ENCODE measurements at regions not wholly inside any gene's neighbourhood (a gene's known extent, or its start where the extent isn't known, plus 50 kb on each side); places are given as distances from the start of the nearest gene placed in this dataset.

DNA sequence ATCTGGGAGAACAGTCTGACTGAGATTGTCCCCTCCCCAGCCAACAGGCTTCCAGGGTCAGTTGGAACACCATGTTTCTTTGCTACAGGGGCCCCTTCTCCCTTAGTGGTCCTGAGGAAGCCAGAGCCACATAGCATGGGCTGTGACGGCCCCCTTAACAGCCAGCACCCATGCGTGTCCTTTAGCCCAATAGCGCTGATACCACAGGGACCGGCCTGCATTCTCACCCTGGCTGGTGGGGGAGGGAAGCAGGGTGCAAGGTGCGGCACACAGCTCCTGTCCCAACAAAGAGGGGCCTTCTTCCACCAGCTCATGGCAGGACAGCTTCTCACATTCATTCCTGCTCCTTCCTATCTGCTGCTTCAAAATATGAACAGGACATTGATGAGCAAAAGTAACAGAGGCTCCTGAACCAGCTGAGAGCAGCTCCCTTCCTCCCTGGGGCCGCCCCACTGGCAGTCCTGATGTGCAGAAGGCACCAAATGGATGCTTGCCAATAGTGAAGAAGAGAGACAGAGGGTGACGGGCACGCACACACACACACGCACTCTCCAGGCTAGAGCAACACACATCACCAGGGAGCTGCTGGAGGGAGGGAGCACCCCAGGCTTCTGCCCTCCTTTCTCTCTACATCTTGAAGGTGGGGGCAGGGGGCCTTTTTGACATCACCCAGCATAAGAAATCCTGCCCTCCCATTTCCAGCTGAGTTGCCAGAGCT lies 99.4 kb downstream of the CRYAA start:
- no peak for TF ChIP-seq EZH2 (IDR thresholded peaks at IDR 0.05; ENCODE audit: borderline replicate concordance, insufficient read depth, low read depth, low read length, poor library complexity, severe bottlenecking)
- TF ChIP-seq CTCF (IDR thresholded peaks at IDR 0.05), result no peak
- ATAC-seq (ENCODE audit: low read depth) (no peak), DNase-seq (no peak)
- H3K4me2 ChIP-seq (replicated peaks; ENCODE audit: low read depth, low read length, poor library complexity, severe bottlenecking), result no peak overlapping the region
- no peak overlapping the region for H3K9ac ChIP-seq (ENCODE audit: low read length)
- H3K4me1 ChIP-seq (ENCODE audit: control insufficient read depth in 2 of 2, insufficient read depth in 2 of 2, low read length in 2 of 2), result peaks cover 3 to 4% of the 10 kb centered on the region in 2 donors
- WGBS (ENCODE audit: insufficient coverage), result 81% methylated on average over 4 of the region's 9 CpGs
- intact Hi-C loops (cut with micrococcal nuclease), result no loop called here
- H3K27me3 ChIP-seq (replicated peaks in 1 of 4; ENCODE audit: control extremely low read depth in 1 of 4, control insufficient read depth in 3 of 4, insufficient read depth in 4 of 4, low read length in 3 of 4), result peaks cover 0 to 26% (median 5%) of the 10 kb centered on the region in 4 experiments
- H3K36me3 ChIP-seq (replicated peaks in 1 of 2; ENCODE audit: control extremely low read depth in 1 of 2, control insufficient read depth in 1 of 2, extremely low read depth in 1 of 2, insufficient read depth in 2 of 2, low read length in 1 of 2), result no peaks in the 10 kb centered on the region
- H3K4me1 Mint-ChIP-seq, result no peaks in the 10 kb centered on the region
- no peaks in the 10 kb centered on the region for H3K79me2 ChIP-seq (ENCODE audit: control insufficient read depth, insufficient read depth, low read length)
- no peak overlapping the region for H3K4me3 ChIP-seq (ENCODE audit: control extremely low read depth in 1 of 5, extremely low read depth in 1 of 5, insufficient read depth in 1 of 5, low read depth in 2 of 5, low read length in 4 of 5)
- H3K27ac ChIP-seq (ENCODE audit: low read length in 2 of 2), result no peak overlapping the region
- no peaks in the 10 kb centered on the region for H3K9me3 Mint-ChIP-seq (ENCODE audit: insufficient read depth)
- POLR2A ChIA-PET, result no interaction called here
- H3K9me3 ChIP-seq (ENCODE audit: control extremely low read depth in 1 of 3, control insufficient read depth in 2 of 3, insufficient read depth in 1 of 3, low read length in 2 of 3), result peaks cover 0 to 15% (median 0%) of the 10 kb centered on the region in 3 donors
- no peak overlapping the region for H3K4me3 Mint-ChIP-seq
- no peak overlapping the region for H2AFZ ChIP-seq (ENCODE audit: insufficient read depth, low read depth, low read length, poor library complexity, severe bottlenecking)
- H3K27ac Mint-ChIP-seq, result no peak overlapping the region
- peaks cover 3% of the 10 kb centered on the region for H3K27me3 Mint-ChIP-seq
- no peaks in the 10 kb centered on the region for H4K20me1 ChIP-seq (ENCODE audit: control insufficient read depth, insufficient read depth, low read length, poor library complexity, severe bottlenecking)
- CTCF ChIA-PET, result interaction anchor here (0.7 to 1.0 kb wide), 2 partner anchors 76 to 378 kb away, joined by 3 read pairs; no protein-coding TSS in a partner anchor

DNA sequence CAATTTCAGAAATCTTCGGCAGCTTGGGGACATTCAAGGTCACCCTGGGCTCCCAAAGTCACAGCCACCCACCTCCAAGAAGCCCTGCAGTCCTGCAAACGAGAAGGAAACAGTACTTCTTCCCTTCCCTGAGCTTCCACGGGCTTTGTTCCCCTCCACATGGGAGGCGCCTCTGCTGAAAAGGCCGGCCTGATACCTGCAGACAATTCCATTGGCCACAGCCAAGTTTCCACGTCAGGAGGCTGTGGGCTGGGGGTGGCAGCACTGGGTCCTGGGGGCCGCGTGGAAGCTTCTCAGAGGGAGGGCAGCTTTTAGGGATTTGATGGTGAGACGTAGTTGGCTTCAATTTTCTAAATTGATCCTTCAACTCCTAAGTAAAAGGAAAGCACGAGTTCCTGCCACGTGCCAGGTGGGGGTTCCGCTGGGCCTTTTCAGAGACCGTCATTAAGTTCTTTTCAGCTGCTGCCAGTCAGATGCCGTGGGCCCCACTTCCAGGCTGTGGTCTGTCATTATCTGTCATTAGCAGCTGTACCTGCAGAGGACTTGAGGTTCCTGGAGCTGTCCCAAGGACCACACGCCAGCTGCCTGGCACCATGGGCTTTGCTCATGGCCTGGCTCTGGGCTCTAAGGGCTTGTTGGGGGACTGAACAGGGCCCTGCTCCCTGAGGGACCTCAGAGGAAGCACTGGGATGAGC lies 98.7 kb downstream of the CRYAA start:
- Histone ChIP-seq H3K27me3 (replicated peaks in 1 of 4; ENCODE audit: control extremely low read depth in 1 of 4, control insufficient read depth in 3 of 4, insufficient read depth in 4 of 4, low read length in 3 of 4) (peaks cover 0 to 19% (median 3%) of the 10 kb centered on the region in 4 experiments), H3K9me3 (ENCODE audit: control extremely low read depth in 1 of 3, control insufficient read depth in 2 of 3, insufficient read depth in 1 of 3, low read length in 2 of 3) (peaks cover 0 to 18% (median 0%) of the 10 kb centered on the region in 3 donors), H3K4me3 (ENCODE audit: control extremely low read depth in 1 of 5, extremely low read depth in 1 of 5, insufficient read depth in 1 of 5, low read depth in 2 of 5, low read length in 4 of 5) (no peak overlapping the region), H3K9ac (ENCODE audit: low read length) (no peak overlapping the region), H3K36me3 (replicated peaks in 1 of 2; ENCODE audit: control extremely low read depth in 1 of 2, control insufficient read depth in 1 of 2, extremely low read depth in 1 of 2, insufficient read depth in 2 of 2, low read length in 1 of 2) (no peaks in the 10 kb centered on the region), H3K4me2 (replicated peaks; ENCODE audit: low read depth, low read length, poor library complexity, severe bottlenecking) (no peak overlapping the region), H3K4me1 (ENCODE audit: control insufficient read depth in 2 of 2, insufficient read depth in 2 of 2, low read length in 2 of 2) (peaks cover 0 to 3% of the 10 kb centered on the region in 2 donors), H2AFZ (ENCODE audit: insufficient read depth, low read depth, low read length, poor library complexity, severe bottlenecking) (no peak overlapping the region), H3K27ac (ENCODE audit: low read length in 2 of 2) (no peak overlapping the region), H3K79me2 (ENCODE audit: control insufficient read depth, insufficient read depth, low read length) (no peaks in the 10 kb centered on the region), H4K20me1 (ENCODE audit: control insufficient read depth, insufficient read depth, low read length, poor library complexity, severe bottlenecking) (no peaks in the 10 kb centered on the region)
- CTCF ChIA-PET, result interaction anchor here (1.0 kb wide), 1 partner anchor 378 kb away, joined by 3 read pairs; no protein-coding TSS in a partner anchor
- Mint-ChIP-seq H3K9me3 (ENCODE audit: insufficient read depth) (no peaks in the 10 kb centered on the region), H3K27me3 (peaks cover 3% of the 10 kb centered on the region), H3K27ac (no peak overlapping the region), H3K4me3 (no peak overlapping the region), H3K4me1 (no peaks in the 10 kb centered on the region)
- WGBS (ENCODE audit: insufficient coverage), result 80% methylated on average over 13 of the region's 15 CpGs
- TF ChIP-seq CTCF (IDR thresholded peaks at IDR 0.05) (no peak), EZH2 (IDR thresholded peaks at IDR 0.05; ENCODE audit: borderline replicate concordance, insufficient read depth, low read depth, low read length, poor library complexity, severe bottlenecking) (no peak)
- DNase-seq (no peak), ATAC-seq (ENCODE audit: low read depth) (no peak)
- intact Hi-C loops (cut with micrococcal nuclease), result no loop called here
- POLR2A ChIA-PET, result no interaction called here

Measured in B cell (primary cell).